HG02970 (cell line): ENCODE measurements at regions not wholly inside any gene's neighbourhood (a gene's known extent, or its start where the extent isn't known, plus 50 kb on each side); places are given as distances from the start of the nearest gene placed in this dataset.
"Not testable (repeated sequence)": the region's sequence is repeated elsewhere in the genome, so short reads cannot be mapped to it uniquely, and the experiment has no call there.

Source experiments
- ATAC-seq: cut with Tn5 transposase; IDR thresholded peaks from one replicate; pipeline ENCODE4 v1.9.1; 2021; ENCODE audit warnings: mild to moderate bottlenecking, moderate library complexity, moderate number of reproducible peaks; ENCODE audit not compliant: unreplicated experiment, low FRiP score

- no peak for ATAC-seq
Observed at GRCh38 chr5:14054965-14055963, 87.9 kb upstream of the TRIO start.

- ATAC-seq = no peak
Observed at GRCh38 chr5:14054111-14054854, 88.9 kb upstream of the TRIO start.

GRCh38 chr5:14050821-14051220, 92.3 kb upstream of the TRIO start:
- ATAC-seq = no peak

GRCh38 chr5:14048434-14048833, 94.7 kb upstream of the TRIO start:
- ATAC-seq = no peak

GRCh38 chr5:14041528-14042192, 97.2 kb upstream of the DNAH5 start:
- no peak for ATAC-seq

GRCh38 chr5:14040542-14040941, 96.1 kb upstream of the DNAH5 start:
- ATAC-seq = no peak

- no peak for ATAC-seq
Observed at GRCh38 chr5:14039576-14039975, 95.1 kb upstream of the DNAH5 start.

GRCh38 chr5:14039063-14039462, 94.6 kb upstream of the DNAH5 start:
- ATAC-seq = no peak

- ATAC-seq = no peak
Observed at GRCh38 chr5:14038341-14038959, 94.0 kb upstream of the DNAH5 start.

GRCh38 chr5:14036947-14037346, 92.5 kb upstream of the DNAH5 start:
- ATAC-seq = no peak

GRCh38 chr5:14036514-14036913, 92.0 kb upstream of the DNAH5 start:
- ATAC-seq = no peak

GRCh38 chr5:14035859-14036503, 91.5 kb upstream of the DNAH5 start:
- ATAC-seq = no peak

- no peak for ATAC-seq
Observed at GRCh38 chr5:14034963-14035362, 90.5 kb upstream of the DNAH5 start.

- no peak for ATAC-seq
Observed at GRCh38 chr5:14032918-14033317, 88.4 kb upstream of the DNAH5 start.

- ATAC-seq = no peak
Observed at GRCh38 chr5:14028938-14029584, 84.6 kb upstream of the DNAH5 start.

GRCh38 chr5:14028188-14028587, 83.7 kb upstream of the DNAH5 start:
- ATAC-seq = no peak

GRCh38 chr5:14025569-14026286, 81.2 kb upstream of the DNAH5 start:
- ATAC-seq = no peak

- ATAC-seq = no peak
Observed at GRCh38 chr5:14022971-14023370, 78.5 kb upstream of the DNAH5 start.

GRCh38 chr5:14020944-14021343, 76.5 kb upstream of the DNAH5 start:
- ATAC-seq = not testable (repeated sequence)
